GM12891 (cell line): ENCODE measurements at regions not wholly inside any gene's neighbourhood (a gene's known extent, or its start where the extent isn't known, plus 50 kb on each side); places are given as distances from the start of the nearest gene placed in this dataset.

ENCODE experiments used
- DNase-seq: peaks from one replicate; pipeline ENCODE4 v3.0.0; 2011; ENCODE audit warnings: low spot score; ENCODE audit not compliant: insufficient read length
- FAIRE-seq: peaks from 2 replicates; lab custom pipeline; 2011; peaks lifted over from hg19 to GRCh38; lab: Jason Lieb, UNC
- PAX5 ChIP-seq: IDR thresholded peaks from 2 replicates; pipeline ENCODE4 v1.6.1; 2011; ENCODE audit warnings: low read length, moderate library complexity, mild to moderate bottlenecking; ENCODE audit not compliant: insufficient read depth, severe bottlenecking
- POLR2A ChIP-seq: IDR thresholded peaks from 2 replicates; pipeline ENCODE4 v1.6.1; 2011; ENCODE audit warnings: low read depth, low read length, control low read depth
- POLR2AphosphoS5 ChIP-seq: IDR thresholded peaks from 2 replicates; pipeline ENCODE4 v1.6.1; 2011; ENCODE audit warnings: low read depth, low read length, control low read depth
- POU2F2 ChIP-seq: IDR thresholded peaks from 2 replicates; pipeline ENCODE4 v1.6.1; 2011; ENCODE audit warnings: low read depth, mild to moderate bottlenecking, control low read depth, low read length, moderate library complexity
- SPI1 ChIP-seq: IDR thresholded peaks from 2 replicates; pipeline ENCODE4 v1.6.1; 2011; ENCODE audit warnings: low read depth, low read length, control low read depth
- TAF1 ChIP-seq: IDR thresholded peaks from 2 replicates; pipeline ENCODE4 v1.6.1; 2011; ENCODE audit warnings: low read depth, low read length, control low read depth

DNA sequence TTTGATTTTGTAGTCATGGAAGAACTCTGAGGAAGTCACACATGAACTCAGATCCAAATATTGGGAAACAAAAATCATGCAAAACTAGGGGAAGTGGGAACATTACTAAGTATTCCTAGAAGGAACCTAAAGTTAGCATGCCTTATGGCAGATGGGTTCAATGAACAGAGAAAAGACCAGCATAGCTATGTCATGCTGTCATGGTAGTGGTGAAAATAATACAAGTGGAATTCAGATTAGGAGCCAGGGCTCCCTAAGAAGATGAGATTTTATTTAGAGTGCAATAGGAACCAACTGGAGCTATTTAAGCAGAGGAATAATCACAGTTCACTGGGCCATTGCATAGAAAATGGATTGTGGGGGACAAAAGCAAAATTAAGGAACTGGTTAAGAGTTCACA lies 134.0 kb downstream of the DIO2 start:
- DNase-seq: no peak
- TF ChIP-seq PAX5: no peak
- TF ChIP-seq TAF1: no peak
- TF ChIP-seq POLR2AphosphoS5: no peak
- TF ChIP-seq POLR2A: no peak
- TF ChIP-seq POU2F2: no peak
- TF ChIP-seq SPI1: no peak
- no peak for FAIRE-seq

DNA sequence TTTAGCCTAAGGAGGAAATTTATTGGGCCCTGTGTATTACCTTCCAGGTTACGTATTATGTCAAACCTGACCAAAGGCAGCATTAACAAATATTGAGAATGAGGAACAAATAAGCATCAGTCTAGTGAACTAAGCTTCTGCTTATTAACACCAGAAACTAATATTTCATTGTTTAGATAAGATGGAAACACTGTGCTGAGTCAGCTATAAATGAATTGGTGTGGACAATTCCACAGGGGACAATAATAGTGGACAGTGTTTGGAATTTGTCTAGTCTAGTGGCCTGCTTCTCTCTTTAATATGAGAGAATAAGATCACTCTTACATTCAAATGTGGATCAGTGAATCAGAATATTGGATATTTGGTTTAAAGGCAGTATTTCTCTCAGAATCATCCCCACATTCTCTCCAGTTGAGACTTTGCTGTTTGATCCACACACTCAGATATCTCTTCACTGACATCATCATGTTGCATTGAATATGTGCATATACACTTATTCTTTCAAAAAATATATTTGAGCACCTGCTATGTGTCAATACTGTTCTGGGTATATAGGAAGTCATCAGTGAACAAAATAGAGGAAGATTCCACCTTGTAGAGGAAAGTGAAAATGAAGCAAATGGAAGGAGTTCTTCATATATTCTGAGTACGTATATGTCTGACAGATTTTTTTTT lies 136.3 kb downstream of the DIO2 start:
- TF ChIP-seq POLR2AphosphoS5 (no peak), TAF1 (no peak), POLR2A (no peak), POU2F2 (no peak), SPI1 (no peak), PAX5 (no peak)
- DNase-seq (no peak), FAIRE-seq (no peak)

DNA sequence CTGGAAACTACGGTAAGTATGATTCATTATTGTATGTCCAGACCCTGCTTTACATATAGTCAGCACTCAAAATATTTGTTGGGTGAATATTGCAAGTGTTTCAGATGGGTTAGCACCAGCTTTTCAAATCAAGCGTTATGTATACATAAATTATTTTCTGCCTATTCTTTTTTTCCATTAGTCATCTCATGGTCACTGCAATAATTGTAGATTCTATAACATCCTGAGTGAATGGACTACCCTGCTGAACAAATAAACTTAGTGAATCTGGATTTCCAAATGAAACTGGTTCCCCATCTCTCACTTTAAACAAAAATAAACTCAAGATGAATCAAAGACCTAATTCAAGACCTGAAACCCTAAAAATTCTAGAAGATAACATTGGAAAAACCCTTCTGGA lies 152.3 kb downstream of the DIO2 start:
- DNase-seq: no peak
- no peak for TF ChIP-seq SPI1
- TF ChIP-seq TAF1: no peak
- no peak for TF ChIP-seq POLR2A
- no peak for TF ChIP-seq POLR2AphosphoS5
- no peak for TF ChIP-seq POU2F2
- no peak for TF ChIP-seq PAX5
- no peak for FAIRE-seq

DNA sequence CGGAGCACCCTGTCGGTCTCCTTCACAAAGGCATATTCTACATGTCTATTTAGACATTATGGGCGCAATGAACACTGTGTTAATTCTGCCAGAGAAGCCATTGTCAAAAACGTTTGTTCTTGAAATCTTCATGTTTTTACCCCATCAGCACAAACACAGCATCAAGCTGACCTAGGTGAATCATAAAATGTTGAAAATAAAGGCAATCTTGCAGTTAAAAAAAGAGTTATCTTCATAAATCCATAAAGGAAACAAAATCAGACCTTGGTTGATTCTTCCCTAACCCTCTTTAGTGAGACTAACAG lies 154.9 kb downstream of the DIO2 start:
- no peak for TF ChIP-seq POU2F2
- TF ChIP-seq POLR2AphosphoS5: no peak
- no peak for TF ChIP-seq PAX5
- TF ChIP-seq SPI1: no peak
- TF ChIP-seq TAF1: no peak
- no peak for TF ChIP-seq POLR2A
- DNase-seq (no peak), FAIRE-seq (no peak)

DNA sequence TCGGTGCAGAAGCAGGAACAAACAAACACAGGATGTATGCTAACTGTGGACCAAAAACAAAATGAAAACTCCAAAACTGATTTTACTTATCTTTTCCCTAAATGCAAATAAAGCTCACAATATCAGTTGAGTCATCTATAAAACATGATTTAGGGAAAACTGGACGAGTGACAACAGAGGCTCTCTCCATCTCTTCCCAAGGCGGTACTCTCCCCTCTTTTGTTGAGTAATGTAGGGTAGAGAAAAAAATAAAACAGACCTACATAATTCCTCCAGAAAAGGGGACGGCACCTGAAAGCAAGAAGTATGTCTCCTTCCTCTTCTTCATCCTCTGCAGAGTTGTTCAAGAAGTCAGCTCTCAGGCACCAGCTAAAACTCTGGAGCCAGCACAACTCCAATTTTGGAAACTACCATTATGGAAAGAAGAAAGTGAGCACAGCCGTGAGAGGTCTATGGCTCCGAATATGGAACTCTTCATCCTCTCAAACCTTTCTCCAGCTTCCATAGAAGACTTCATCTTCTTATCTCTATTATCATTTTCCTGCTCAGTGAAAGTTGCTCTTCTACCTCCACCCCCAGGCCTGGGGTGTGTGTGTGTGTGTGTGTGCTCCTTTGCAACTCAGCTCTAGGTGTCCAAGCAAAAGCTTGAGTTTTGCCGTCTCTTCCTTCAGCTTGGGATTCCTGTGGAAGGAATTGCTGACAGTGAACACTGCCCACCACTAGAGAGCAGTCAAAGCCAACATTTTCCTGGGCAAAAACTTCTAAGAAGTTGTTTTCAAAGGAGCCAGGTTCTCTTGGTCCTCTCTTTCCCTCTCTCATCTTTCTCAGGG lies 155.4 kb downstream of the DIO2 start:
- TF ChIP-seq TAF1 (no peak), PAX5 (no peak), POU2F2 (no peak), POLR2AphosphoS5 (no peak), POLR2A (no peak), SPI1 (no peak)
- DNase-seq (no peak), FAIRE-seq (no peak)

DNA sequence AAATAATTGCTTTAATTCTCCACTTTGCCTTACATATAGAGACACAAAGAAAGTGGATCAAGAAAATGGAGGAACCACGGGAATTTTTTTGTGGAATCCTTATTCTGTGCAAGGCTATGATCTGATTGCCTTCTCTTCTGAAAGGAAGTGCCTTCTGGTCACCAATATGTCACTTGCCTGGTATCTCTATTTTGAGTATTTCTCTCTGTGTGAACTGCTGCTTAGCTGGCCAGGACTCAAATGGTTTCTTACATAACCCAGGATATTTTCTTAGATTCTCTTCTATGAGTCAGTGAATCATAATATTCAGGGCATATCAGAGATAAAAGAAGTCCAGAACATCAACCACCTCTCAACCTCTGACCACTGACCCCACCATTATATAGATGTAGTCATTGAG lies 156.1 kb downstream of the DIO2 start:
- FAIRE-seq (no peak), DNase-seq (no peak)
- TF ChIP-seq POLR2AphosphoS5 (no peak), PAX5 (no peak), SPI1 (no peak), POLR2A (no peak)

DNA sequence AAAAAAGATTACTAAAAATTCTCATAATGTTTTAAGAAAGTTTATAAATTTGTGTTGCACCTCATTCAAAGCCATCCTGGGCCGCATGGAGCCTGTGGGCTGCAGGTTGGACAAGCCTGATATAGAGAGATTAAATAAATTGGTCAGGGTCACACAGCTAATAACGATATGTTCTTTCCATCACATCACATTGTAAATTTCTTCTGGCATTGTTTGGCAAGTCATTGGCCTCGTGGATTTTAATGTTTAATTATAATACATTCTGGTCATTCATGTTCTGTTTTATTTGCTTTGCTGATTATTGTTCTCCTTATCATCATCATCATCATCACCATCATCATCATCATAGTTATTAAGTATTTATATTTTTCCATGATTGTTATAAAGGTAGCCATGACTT lies 157.3 kb downstream of the DIO2 start:
- no peak for DNase-seq
- TF ChIP-seq POU2F2 (no peak), PAX5 (no peak), POLR2A (no peak), SPI1 (no peak), POLR2AphosphoS5 (no peak), TAF1 (no peak)
- no peak for FAIRE-seq

DNA sequence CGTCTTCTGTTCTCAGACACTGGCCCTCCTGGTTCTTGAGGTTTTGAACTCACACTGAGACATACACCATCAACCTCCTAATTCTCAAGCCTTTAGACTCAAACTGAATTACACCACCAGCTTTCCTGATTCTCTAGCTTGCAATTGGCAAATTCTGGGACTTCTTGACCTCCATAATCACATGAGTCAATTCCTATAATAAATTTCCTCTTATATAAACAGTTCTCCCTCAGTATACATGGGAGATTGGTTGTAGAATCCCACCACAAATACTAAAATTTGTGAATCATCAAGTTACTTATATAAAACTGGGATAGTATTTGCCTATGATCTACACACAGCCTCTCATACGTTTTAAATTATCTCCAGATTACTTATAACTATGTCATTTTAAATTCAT lies 162.2 kb downstream of the DIO2 start:
- FAIRE-seq: no peak

DNA sequence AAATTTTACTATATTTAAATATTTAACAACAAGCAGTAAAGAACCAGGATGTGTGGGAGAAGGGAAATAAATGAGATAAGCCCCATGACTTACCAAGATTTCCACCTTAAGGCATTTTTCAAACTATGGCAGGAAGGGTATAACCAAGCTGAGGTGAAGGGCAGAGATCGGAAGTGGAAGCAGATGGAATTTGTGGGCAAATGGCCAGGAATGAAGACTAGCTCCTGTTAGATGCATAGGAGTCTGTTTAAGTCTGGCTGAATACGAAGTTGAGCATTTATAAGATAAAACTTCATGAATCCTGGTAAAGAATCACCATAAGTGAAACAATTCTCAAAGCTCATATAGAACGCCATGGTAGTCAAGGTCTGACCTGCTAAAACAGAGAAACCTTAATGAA lies 163.5 kb downstream of the DIO2 start:
- DNase-seq: no peak
- no peak for FAIRE-seq
- no peak for TF ChIP-seq POU2F2
- no peak for TF ChIP-seq TAF1
- TF ChIP-seq POLR2AphosphoS5: no peak
- TF ChIP-seq SPI1: no peak
- TF ChIP-seq PAX5: no peak
- TF ChIP-seq POLR2A: no peak

More for the DNA sequence above, 162.2 kb downstream of the DIO2 start:
- no peak for TF ChIP-seq POLR2A
- TF ChIP-seq TAF1: no peak
- TF ChIP-seq SPI1: no peak
- TF ChIP-seq POLR2AphosphoS5: no peak
- no peak for TF ChIP-seq POU2F2
- TF ChIP-seq PAX5: no peak
- no peak for DNase-seq
